ENCODE measurements at regions not wholly inside any gene's neighbourhood (a gene's known extent, or its start where the extent isn't known, plus 50 kb on each side); places are given as distances from the start of the nearest gene placed in this dataset.

DNA sequence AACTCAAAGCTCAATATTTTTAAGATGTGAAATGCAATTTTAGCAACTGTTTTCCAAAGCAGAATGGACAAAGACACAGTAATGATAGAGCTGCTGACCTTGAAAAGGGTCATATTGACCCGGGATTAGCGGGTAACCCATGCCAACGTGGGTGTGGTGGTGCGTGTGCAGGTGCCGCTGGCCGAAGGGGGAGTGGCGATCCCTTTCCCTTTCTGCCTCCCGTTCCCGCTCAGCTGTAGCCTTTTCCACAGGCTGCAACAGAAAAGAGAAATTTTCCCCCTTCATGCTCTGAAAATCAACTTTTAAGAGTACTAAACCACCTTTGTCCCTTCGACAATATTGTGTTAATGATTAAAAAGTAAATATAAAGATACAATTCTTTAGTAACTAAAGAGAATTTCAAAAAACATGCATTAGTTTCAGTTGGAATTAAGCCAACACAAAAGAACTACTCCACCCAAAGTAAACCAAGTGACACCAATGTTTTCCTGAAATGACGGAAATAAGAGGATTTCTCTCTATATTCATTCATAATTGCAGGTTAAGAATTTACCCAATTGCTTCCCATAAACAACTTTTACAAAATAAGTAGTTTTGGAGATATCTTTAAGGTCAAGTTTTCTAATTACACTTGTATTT is 105.2 kb downstream of the ZNF608 start:
- no peak overlapping the region for H2AFZ ChIP-seq (ENCODE audit: low read length)
- no peak overlapping the region for H3K14ac ChIP-seq (ENCODE audit: insufficient read length)
- H2BK120ac ChIP-seq (replicated peaks; ENCODE audit: low read depth, low read length) = no peak overlapping the region
- H3K4me1 ChIP-seq (replicated peaks in 1 of 4; ENCODE audit: control insufficient read depth in 3 of 4, insufficient read depth in 4 of 4, low read length in 3 of 4) = peaks cover 0 to 35% (median 15%) of the 10 kb centered on the region in 4 experiments; a peak in 6 of 7 replicates
- H2BK15ac ChIP-seq (ENCODE audit: low read length) = no peak overlapping the region
- peaks cover 0 to 6% of the 10 kb centered on the region in 2 experiments; a peak in 3 of 4 replicates for H3K79me2 ChIP-seq (ENCODE audit: control insufficient read depth in 1 of 2, insufficient read depth in 2 of 2, low read length in 2 of 2)
- H2BK12ac ChIP-seq (ENCODE audit: low read depth, low read length) = no peak overlapping the region; the same call in 1 of the 2 replicates
- peaks cover 0 to 34% (median 5%) of the 10 kb centered on the region in 4 experiments; a peak in 4 of 8 replicates for H3K36me3 ChIP-seq (ENCODE audit: control insufficient read depth in 2 of 4, insufficient read depth in 4 of 4, low read length in 3 of 4)
- H4K20me1 ChIP-seq (replicated peaks in 1 of 2; ENCODE audit: control insufficient read depth in 1 of 2, insufficient read depth in 2 of 2, low read length in 2 of 2) = no peaks in the 10 kb centered on the region
- H3K4me2 ChIP-seq (ENCODE audit: insufficient read depth in 1 of 2, low read depth in 2 of 2, low read length in 2 of 2) = no peak overlapping the region
- H4K8ac ChIP-seq (ENCODE audit: extremely low read depth, insufficient read depth, low read length) = no peak overlapping the region
- H3K9ac ChIP-seq (replicated peaks in 1 of 4; ENCODE audit: extremely low read depth in 1 of 4, low read depth in 3 of 4, low read length in 3 of 4) = no peak overlapping the region
- no peaks in the 10 kb centered on the region for H3K27me3 ChIP-seq (replicated peaks in 1 of 4; ENCODE audit: control insufficient read depth in 3 of 4, extremely low read depth in 1 of 4, insufficient read depth in 3 of 4, low read length in 3 of 4)
- no peaks in the 10 kb centered on the region for H3K9me3 ChIP-seq (ENCODE audit: insufficient read depth in 2 of 2, low read depth in 1 of 2, low read length in 1 of 2)
- ChIA-PET POLR2A (ENCODE audit: partially characterized antibody) (no interaction called here), CTCF (ENCODE audit: partially characterized antibody) (interaction anchor here (0.7 to 2.2 kb wide), 2 partner anchors 20 to 620 kb away, joined by 3 to 6 read pairs; no protein-coding TSS in a partner anchor)
- no peak overlapping the region for H3K56ac ChIP-seq (replicated peaks; ENCODE audit: insufficient read length, low read depth, low read length)
- peak overlapping the region; percentile 38; the same call in 1 of the 2 replicates for H2BK5ac ChIP-seq (ENCODE audit: low read depth, low read length)
- 0 out of 2 replicates have a peak, but pooled peaks cover 2% of the 10 kb centered on the region for H3K79me1 ChIP-seq (ENCODE audit: low read depth, low read length)
- no peaks in the 10 kb centered on the region for H3K23me2 ChIP-seq (ENCODE audit: low read depth, low read length)
- DNase-seq (ENCODE audit: low read depth in 1 of 2, low spot score in 2 of 2) (no peak), FAIRE-seq (no peak)
- H2BK20ac ChIP-seq (ENCODE audit: low read length) = 0 out of 2 replicates have a peak overlapping the region, but pooled peaks have one; percentile 50
- H3K18ac ChIP-seq (ENCODE audit: extremely low read depth, low read length) = no peak overlapping the region
- H3K23ac ChIP-seq (ENCODE audit: insufficient read length) = peak overlapping the region; percentile 57
- H4K5ac ChIP-seq (ENCODE audit: insufficient read length, low read depth, low read length) = no peak overlapping the region
- no peak overlapping the region for H3K4me3 ChIP-seq (ENCODE audit: extremely low read depth in 1 of 4, insufficient read depth in 2 of 4, low read depth in 3 of 4, low read length in 4 of 4)
- no peak overlapping the region for H3K27ac ChIP-seq (ENCODE audit: low read depth, low read length)
- 88% methylated on average over 11 of the region's 11 CpGs; no CpG with 5 or more reads in 1 of the 2 experiments for WGBS, 2 experiments (ENCODE audit: extremely low coverage in 1 of 2, insufficient coverage in 1 of 2, insufficient read length in 1 of 2, insufficient replicate concordance in 2 of 2, low coverage in 1 of 2, low lambda C conversion rate in 2 of 2, missing lambda C conversion rate in 1 of 2)
- TF ChIP-seq SUZ12 (IDR thresholded peaks at IDR 0.05; ENCODE audit: low read length) (no peak), TEAD4 (IDR thresholded peaks at IDR 0.05; ENCODE audit: low read depth, low read length) (no peak), KDM4A (IDR thresholded peaks at IDR 0.05; ENCODE audit: low read depth, low read length, severe bottlenecking) (no peak), SP2 (IDR thresholded peaks at IDR 0.05; ENCODE audit: low read length) (no peak), ASH2L (IDR thresholded peaks at IDR 0.05; ENCODE audit: low read length) (no peak), CEBPB (IDR thresholded peaks at IDR 0.05; ENCODE audit: low read depth, low read length) (no peak), SIN3A (conservative IDR thresholded peaks at IDR 0.05 in 1 of 2, IDR thresholded peaks at IDR 0.05 in 1 of 2; ENCODE audit: low read depth in 1 of 2, low read length in 2 of 2) (no peak), RBBP5 (IDR thresholded peaks at IDR 0.05; ENCODE audit: borderline replicate concordance, low read depth, low read length) (no peak), PHF8 (conservative IDR thresholded peaks at IDR 0.05; ENCODE audit: low read depth, low read length) (no peak)
- TF ChIP-seq, protein P1, sequence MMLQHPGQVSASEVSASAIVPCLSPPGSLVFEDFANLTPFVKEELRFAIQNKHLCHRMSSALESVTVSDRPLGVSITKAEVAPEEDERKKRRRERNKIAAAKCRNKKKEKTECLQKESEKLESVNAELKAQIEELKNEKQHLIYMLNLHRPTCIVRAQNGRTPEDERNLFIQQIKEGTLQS (IDR thresholded peaks at IDR 0.05; ENCODE audit: insufficient read depth, low read depth, low read length) = no peak
- no peak overlapping the region for H4K91ac ChIP-seq (replicated peaks; ENCODE audit: insufficient read length, low read length)
- no peak overlapping the region for H3K4ac ChIP-seq (replicated peaks; ENCODE audit: insufficient read length, low read depth, low read length)
- no peak overlapping the region for H2AK5ac ChIP-seq (ENCODE audit: low read depth, low read length)

All from H1 (cell line).